Neuron (in vitro differentiated cells): ENCODE measurements at regions not wholly inside any gene's neighbourhood (a gene's known extent, or its start where the extent isn't known, plus 50 kb on each side); places are given as distances from the start of the nearest gene placed in this dataset.

Source experiments
- H2AFZ ChIP-seq: one replicate; pipeline ENCODE4 v1.6.1; 2013; ENCODE audit warnings: low read depth, mild to moderate bottlenecking, inconsistent platforms, low read length, moderate library complexity
- H3K27me3 ChIP-seq: one replicate; pipeline ENCODE4 v1.6.1; 2013; ENCODE audit warnings: low read length; ENCODE audit not compliant: insufficient read depth
- H3K36me3 ChIP-seq: one replicate; pipeline ENCODE4 v1.6.1; 2013; ENCODE audit warnings: low read length; ENCODE audit not compliant: insufficient read depth
- H3K4me1 ChIP-seq: one replicate; pipeline ENCODE4 v1.6.1; 2013; ENCODE audit warnings: low read length; ENCODE audit not compliant: insufficient read depth
- H3K4me3 ChIP-seq: 2 replicates; pipeline ENCODE4 v1.5.1; 2013; ENCODE audit warnings: mild to moderate bottlenecking, low read length, moderate library complexity
- H3K9me3 ChIP-seq: one replicate; pipeline ENCODE4 v1.6.1; 2013; ENCODE audit warnings: low read length

GRCh38 chr9:700365-701282 is 140.9 kb upstream of the DMRT1 start:
- no peak overlapping the region for H3K4me3 ChIP-seq
- H3K27me3 ChIP-seq: no peaks in the 10 kb centered on the region
- H3K36me3 ChIP-seq: no peaks in the 10 kb centered on the region
- no peak overlapping the region for H2AFZ ChIP-seq
- H3K9me3 ChIP-seq: no peaks in the 10 kb centered on the region
- no peaks in the 10 kb centered on the region for H3K4me1 ChIP-seq

DNA sequence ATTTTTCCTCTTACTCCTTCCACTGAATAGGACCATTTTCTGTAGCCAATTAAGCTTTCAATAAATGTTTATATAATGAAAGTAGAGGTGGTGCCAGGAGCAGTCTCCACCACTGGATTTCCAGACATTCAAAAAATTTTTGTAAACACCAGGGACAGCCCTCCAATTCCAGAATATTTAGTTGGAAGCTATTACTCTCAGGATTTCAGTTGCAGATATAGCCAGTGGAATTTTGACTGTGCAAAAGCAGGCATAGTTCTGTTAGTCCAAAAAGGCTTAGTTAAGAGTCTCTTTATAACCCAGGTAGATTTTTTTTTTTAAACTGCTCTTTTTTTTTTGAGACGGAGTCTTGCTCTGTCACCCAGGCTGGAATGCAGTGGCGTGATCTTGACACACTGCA is 138.1 kb upstream of the DMRT1 start:
- Histone ChIP-seq H3K27me3 (no peaks in the 10 kb centered on the region), H3K4me1 (peaks cover 8% of the 10 kb centered on the region)

DNA sequence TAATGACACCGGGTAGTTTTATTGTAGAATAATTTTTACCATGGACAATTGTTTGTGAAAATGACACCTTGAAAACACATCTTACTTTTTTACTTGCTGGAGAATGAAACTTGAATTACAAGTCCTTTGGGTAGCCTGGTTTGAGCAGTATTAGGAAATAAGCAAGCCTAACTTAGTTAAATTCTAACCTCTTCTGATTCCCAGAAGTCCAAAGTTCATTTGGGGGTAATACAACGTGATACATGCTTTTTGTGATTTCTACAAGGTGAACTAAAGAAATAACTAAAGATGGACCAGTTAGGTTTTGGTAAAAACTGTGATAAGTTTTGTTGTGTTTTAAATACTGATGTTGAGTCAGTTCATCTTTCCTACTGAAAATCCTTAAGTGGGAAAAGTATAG is 135.4 kb upstream of the DMRT1 start:
- H2AFZ ChIP-seq: no peak overlapping the region
- H3K36me3 ChIP-seq: peaks cover under 1% of the 10 kb centered on the region
- no peaks in the 10 kb centered on the region for H3K9me3 ChIP-seq
- H3K27me3 ChIP-seq: no peaks in the 10 kb centered on the region
- H3K4me3 ChIP-seq: no peak overlapping the region
- peaks cover 12% of the 10 kb centered on the region for H3K4me1 ChIP-seq

More for the DNA sequence above, 138.1 kb upstream of the DMRT1 start:
- Histone ChIP-seq H3K4me3 (no peak overlapping the region), H2AFZ (no peak overlapping the region), H3K36me3 (no peaks in the 10 kb centered on the region), H3K9me3 (no peaks in the 10 kb centered on the region)

DNA sequence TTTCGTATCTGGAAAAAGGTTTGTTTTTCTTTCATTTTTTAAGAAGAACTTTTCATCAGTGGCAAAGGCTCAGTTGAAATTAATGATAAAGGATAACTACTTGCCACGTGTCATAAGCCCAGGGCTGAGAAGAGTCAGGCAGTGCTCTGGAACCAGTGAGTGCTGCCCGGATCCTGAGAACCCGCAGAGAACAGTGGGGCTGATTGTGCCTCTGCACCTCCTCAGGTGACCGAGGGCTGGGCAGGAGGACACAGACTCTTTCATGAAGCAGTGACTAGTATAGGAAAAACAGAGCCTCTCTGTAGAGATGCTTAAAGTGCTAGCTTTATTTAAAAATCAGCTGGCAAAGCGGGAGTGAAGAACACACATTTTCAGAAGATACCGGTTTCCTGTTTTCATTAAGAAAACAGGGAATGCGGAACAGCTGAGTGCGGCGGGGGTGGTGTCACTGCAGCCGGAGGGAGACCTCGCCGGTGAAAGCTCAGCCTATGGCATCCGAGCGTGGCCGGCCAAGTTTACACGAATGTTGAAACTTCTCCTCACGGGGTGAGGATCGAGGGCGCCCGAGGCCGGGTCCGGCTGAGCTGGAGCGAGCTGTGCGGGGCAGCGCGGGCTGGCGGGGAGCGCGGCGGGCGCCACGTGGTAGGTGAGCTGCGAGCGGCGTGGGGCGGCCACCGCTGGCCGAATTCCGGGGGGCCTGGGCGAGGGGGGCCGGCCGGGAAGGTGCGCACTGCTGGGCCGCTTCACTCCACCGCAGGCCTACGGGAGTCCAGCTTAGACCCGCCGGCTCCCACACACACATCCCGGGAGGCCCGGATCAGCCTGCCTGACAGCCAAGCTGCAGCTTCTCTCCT is 134.7 kb upstream of the DMRT1 start:
- peaks cover 2% of the 10 kb centered on the region for H3K9me3 ChIP-seq
- H3K27me3 ChIP-seq: no peaks in the 10 kb centered on the region
- peak overlapping the region; percentile 90 for H2AFZ ChIP-seq
- peaks cover 12% of the 10 kb centered on the region for H3K4me1 ChIP-seq
- peak overlapping the region; percentile 36 for H3K4me3 ChIP-seq
- peaks cover 6% of the 10 kb centered on the region for H3K36me3 ChIP-seq

DNA sequence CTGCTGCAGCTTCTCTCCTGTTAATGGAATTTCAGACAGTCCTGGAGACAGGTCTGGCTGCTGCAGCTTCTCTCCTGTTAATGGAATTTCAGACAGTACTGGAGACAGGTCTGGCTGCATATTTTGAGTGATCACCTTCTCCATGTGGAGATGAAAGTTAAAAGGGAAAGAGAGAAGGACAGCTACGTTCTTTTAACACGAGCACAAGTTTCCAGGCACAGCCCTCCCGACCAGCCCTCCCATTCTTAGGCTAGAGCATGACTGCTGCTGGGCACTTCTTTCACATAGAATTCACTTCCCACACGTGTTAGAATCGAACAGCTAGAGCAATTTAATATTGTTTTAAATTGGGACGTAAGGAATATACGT is 133.3 kb upstream of the DMRT1 start:
- Histone ChIP-seq H2AFZ (no peak overlapping the region), H3K36me3 (peaks cover 8% of the 10 kb centered on the region), H3K27me3 (no peaks in the 10 kb centered on the region), H3K9me3 (peaks cover 3% of the 10 kb centered on the region), H3K4me1 (peaks cover 12% of the 10 kb centered on the region), H3K4me3 (no peak overlapping the region)

DNA sequence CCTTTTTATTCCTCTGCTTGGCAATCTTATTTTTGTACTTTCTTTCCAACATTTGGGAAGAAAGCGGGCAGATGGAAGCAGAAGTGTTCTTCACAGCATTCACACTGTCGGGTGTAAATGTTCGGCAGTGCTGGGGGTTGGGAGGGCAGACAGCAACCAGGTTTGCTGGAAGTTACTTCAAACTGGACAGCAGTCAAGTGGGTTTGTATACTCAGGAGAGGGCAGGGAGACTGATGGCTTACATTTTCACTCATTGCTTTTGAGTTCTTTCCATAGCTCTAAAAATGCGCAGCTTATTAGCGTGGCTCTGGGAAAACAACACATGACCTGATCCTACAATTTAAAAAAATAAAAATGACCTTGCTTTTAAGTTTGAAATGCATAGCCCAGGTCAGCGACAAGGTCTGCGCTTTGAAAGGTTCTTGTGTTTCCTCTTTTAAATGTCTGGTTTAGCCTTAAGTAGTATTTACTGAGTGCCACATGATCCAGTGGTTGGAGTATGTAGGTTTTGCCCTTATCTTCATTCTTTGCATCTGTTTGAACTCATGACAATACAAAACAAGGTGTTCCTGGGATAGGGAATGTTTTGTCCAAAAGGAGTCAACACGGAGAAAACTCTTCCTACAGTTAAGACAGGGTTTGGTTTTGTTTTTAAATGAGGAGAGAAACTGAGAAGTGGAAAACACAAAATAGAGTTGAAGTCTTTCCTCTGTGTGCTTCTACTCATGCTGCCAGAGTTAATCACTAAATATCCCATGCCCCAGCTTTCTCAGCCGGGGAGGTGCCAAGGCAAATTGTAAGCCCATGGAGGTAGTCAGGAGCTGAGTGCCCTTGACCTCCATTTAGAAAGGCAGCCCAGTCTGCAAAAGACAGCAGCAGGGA is 132.7 kb upstream of the DMRT1 start:
- Histone ChIP-seq H2AFZ (no peak overlapping the region), H3K9me3 (peaks cover 3% of the 10 kb centered on the region), H3K4me3 (no peak overlapping the region), H3K4me1 (peaks cover 12% of the 10 kb centered on the region), H3K36me3 (peaks cover 8% of the 10 kb centered on the region), H3K27me3 (no peaks in the 10 kb centered on the region)

DNA sequence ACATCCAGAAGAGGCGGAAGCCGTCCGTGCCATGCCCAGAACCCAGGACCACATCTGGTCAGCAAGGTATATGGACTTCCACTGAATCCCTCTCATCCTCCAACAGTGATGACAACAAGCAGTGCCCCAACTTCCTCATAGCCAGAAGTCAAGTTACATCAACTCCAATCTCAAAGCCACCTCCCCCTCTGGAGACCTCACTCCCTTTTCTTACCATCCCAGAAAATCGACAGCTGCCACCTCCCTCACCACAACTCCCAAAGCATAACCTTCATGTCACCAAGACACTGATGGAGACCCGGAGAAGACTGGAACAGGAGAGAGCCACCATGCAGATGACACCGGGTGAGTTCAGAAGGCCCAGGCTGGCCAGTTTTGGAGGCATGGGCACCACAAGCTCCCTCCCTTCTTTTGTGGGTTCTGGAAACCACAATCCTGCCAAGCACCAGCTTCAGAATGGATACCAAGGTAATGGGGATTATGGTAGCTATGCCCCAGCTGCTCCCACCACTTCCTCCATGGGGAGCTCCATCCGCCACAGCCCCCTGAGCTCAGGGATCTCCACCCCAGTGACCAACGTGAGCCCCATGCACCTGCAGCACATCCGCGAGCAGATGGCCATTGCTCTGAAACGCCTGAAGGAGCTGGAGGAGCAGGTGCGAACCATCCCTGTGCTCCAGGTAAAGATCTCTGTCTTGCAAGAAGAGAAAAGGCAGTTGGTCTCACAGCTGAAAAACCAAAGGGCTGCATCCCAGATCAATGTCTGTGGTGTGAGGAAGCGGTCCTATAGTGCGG is 130.3 kb upstream of the DMRT1 start:
- Histone ChIP-seq H3K36me3 (peaks cover 8% of the 10 kb centered on the region), H3K4me1 (peaks cover 15% of the 10 kb centered on the region), H3K9me3 (peaks cover 3% of the 10 kb centered on the region)

GRCh38 chr9:711761-712553 is 129.5 kb upstream of the DMRT1 start:
- Histone ChIP-seq H3K9me3 (peaks cover 3% of the 10 kb centered on the region), H2AFZ (no peak overlapping the region), H3K4me1 (peaks cover 9% of the 10 kb centered on the region), H3K27me3 (no peaks in the 10 kb centered on the region), H3K4me3 (no peak overlapping the region), H3K36me3 (peaks cover 8% of the 10 kb centered on the region)

More for the DNA sequence above, 130.3 kb upstream of the DMRT1 start:
- H2AFZ ChIP-seq: no peak overlapping the region
- H3K4me3 ChIP-seq: no peak overlapping the region
- H3K27me3 ChIP-seq: no peaks in the 10 kb centered on the region

DNA sequence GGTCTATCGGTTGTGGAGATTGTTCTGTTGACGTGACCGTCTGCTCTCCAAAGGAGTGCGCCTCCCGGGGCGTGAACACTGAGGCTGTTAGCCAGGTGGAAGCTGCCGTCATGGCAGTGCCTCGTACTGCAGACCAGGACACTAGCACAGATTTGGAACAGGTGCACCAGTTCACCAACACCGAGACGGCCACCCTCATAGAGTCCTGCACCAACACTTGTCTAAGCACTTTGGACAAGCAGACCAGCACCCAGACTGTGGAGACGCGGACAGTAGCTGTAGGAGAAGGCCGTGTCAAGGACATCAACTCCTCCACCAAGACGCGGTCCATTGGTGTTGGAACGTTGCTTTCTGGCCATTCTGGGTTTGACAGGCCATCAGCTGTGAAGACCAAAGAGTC is 128.9 kb upstream of the DMRT1 start:
- Histone ChIP-seq H3K9me3 (peaks cover 3% of the 10 kb centered on the region), H3K27me3 (no peaks in the 10 kb centered on the region), H2AFZ (no peak overlapping the region), H3K4me3 (no peak overlapping the region), H3K4me1 (peaks cover 7% of the 10 kb centered on the region), H3K36me3 (peaks cover 8% of the 10 kb centered on the region)

DNA sequence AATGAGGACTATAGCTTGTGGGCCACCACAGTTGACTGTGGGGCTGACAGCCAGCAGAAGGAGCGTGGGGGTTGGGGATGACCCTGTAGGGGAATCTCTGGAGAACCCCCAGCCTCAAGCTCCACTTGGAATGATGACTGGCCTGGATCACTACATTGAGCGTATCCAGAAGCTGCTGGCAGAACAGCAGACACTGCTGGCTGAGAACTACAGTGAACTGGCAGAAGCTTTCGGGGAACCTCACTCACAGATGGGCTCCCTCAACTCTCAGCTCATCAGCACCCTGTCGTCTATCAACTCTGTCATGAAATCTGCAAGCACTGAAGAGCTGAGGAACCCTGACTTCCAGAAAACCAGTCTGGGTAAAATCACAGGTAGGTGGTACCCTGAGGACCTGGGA is 128.4 kb upstream of the DMRT1 start:
- Histone ChIP-seq H3K9me3 (peaks cover 3% of the 10 kb centered on the region), H3K4me1 (peaks cover 7% of the 10 kb centered on the region), H3K4me3 (no peak overlapping the region), H2AFZ (no peak overlapping the region), H3K27me3 (no peaks in the 10 kb centered on the region), H3K36me3 (peaks cover 8% of the 10 kb centered on the region)

DNA sequence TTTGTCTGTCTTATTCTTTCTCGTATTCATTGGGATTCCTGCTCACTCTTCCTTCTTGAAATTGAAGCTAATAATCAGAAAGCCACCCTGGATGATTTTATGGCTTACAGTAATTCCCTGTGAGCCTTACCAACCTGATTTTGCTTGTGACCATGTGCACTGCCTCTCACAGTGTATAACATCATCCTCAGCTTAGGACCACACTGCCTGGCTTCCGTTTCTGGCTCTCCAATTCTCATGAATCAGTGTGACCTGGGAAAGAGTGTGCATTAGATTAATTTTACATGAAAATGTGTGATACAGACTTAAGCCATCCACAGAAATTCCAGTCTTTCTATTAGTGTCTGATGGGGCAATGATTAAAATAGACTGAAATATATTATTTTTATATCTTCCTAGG is 126.8 kb upstream of the DMRT1 start:
- H3K27me3 ChIP-seq: no peaks in the 10 kb centered on the region
- peaks cover 8% of the 10 kb centered on the region for H3K36me3 ChIP-seq
- H3K4me3 ChIP-seq: no peak overlapping the region
- no peak overlapping the region for H2AFZ ChIP-seq
- peaks cover 3% of the 10 kb centered on the region for H3K4me1 ChIP-seq
- peaks cover 3% of the 10 kb centered on the region for H3K9me3 ChIP-seq
